ENCODE measurements at regions not wholly inside any gene's neighbourhood (a gene's known extent, or its start where the extent isn't known, plus 50 kb on each side); places are given as distances from the start of the nearest gene placed in this dataset.

- Histone ChIP-seq H3K27me3 (replicated peaks in 1 of 7) (no peaks in the 10 kb centered on the region), H3K9me3 (no peaks in the 10 kb centered on the region), H3K36me3 (no peaks in the 10 kb centered on the region), H3K4me1 (no peaks in the 10 kb centered on the region), H3K27ac (no peak overlapping the region), H3K4me3 (no peak overlapping the region)
- no peak for DNase-seq
- intact Hi-C loops (cut with DNase I; ENCODE audit: low total_unique reads): no loop called here
- TF ChIP-seq POLR2A (IDR thresholded peaks at IDR 0.05): no peak
- no peak for TF ChIP-seq POLR2AphosphoS5 (IDR thresholded peaks at IDR 0.05)
- TF ChIP-seq, protein P1, sequence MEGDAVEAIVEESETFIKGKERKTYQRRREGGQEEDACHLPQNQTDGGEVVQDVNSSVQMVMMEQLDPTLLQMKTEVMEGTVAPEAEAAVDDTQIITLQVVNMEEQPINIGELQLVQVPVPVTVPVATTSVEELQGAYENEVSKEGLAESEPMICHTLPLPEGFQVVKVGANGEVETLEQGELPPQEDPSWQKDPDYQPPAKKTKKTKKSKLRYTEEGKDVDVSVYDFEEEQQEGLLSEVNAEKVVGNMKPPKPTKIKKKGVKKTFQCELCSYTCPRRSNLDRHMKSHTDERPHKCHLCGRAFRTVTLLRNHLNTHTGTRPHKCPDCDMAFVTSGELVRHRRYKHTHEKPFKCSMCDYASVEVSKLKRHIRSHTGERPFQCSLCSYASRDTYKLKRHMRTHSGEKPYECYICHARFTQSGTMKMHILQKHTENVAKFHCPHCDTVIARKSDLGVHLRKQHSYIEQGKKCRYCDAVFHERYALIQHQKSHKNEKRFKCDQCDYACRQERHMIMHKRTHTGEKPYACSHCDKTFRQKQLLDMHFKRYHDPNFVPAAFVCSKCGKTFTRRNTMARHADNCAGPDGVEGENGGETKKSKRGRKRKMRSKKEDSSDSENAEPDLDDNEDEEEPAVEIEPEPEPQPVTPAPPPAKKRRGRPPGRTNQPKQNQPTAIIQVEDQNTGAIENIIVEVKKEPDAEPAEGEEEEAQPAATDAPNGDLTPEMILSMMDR (IDR thresholded peaks at IDR 0.05 in 8 of 11, conservative IDR thresholded peaks at IDR 0.05 in 3 of 11): no peak
- WGBS, 5 donors: 82 to 98% (median 88%) methylated on average over 3 of the region's 3 CpGs
These were observed 70.2 kb downstream of the RND3 start for GRCh38 chr2:150417278-150417677.

DNA sequence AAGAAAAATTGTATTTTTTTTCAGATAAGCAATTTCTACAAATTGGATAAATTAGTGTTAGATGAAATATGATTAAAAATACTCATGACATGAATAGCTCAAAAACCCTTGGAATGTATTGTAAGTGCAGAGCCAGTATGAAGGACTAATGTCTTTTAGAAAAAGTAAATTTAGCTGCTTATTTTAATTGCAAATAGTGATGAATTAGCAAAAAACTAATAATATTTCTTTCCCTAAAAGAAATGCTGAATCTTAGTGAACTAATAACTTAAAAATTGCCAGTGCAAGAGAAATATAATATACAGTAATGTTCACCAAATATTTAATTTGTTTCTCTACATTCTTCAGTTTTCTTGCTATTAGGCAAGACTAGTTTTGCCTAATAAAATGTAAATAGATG lies 72.4 kb downstream of the RND3 start:
- no peak for TF ChIP-seq POLR2AphosphoS5 (IDR thresholded peaks at IDR 0.05)
- DNase-seq: no peak
- no peak overlapping the region for H3K4me3 ChIP-seq
- no peaks in the 10 kb centered on the region for H3K27me3 ChIP-seq (replicated peaks in 1 of 7)
- intact Hi-C loops (cut with DNase I; ENCODE audit: low total_unique reads): no loop called here
- H3K9me3 ChIP-seq: no peaks in the 10 kb centered on the region
- no peak overlapping the region for H3K27ac ChIP-seq
- H3K4me1 ChIP-seq: no peaks in the 10 kb centered on the region
- no peaks in the 10 kb centered on the region for H3K36me3 ChIP-seq

DNA sequence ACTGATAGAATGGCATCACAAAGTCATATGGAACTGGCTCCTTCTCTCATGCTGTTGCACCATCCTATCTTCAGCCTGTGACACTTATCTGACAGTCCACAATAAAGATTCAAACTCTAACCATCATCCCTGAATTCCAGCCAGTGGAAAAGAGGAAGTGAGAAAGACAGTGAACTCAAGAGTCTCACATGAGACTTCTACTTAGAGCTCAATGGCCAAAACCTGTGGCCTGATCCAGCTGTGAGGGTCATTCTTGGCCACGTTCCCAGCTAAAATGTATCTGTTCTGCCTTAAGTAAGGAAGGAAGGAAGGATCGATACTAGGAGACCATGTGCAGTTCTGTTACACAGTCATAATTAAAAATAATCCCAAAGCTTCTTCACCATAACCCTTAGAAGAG lies 73.6 kb downstream of the RND3 start:
- no peaks in the 10 kb centered on the region for H3K27me3 ChIP-seq (replicated peaks in 1 of 7)
- H3K4me1 ChIP-seq: no peaks in the 10 kb centered on the region
- intact Hi-C loops (cut with DNase I; ENCODE audit: low total_unique reads): no loop called here
- no peak for TF ChIP-seq POLR2A (IDR thresholded peaks at IDR 0.05)
- TF ChIP-seq POLR2AphosphoS5 (IDR thresholded peaks at IDR 0.05): no peak
- TF ChIP-seq, protein P1 (IDR thresholded peaks at IDR 0.05 in 8 of 11, conservative IDR thresholded peaks at IDR 0.05 in 3 of 11): no peak
- H3K4me3 ChIP-seq: no peak overlapping the region
- no peak for DNase-seq
- H3K9me3 ChIP-seq: no peaks in the 10 kb centered on the region
- 64 to 86% (median 71%) methylated on average over 2 of the region's 2 CpGs for WGBS, 5 donors
- no peak overlapping the region for H3K27ac ChIP-seq
- H3K36me3 ChIP-seq: no peaks in the 10 kb centered on the region

- intact Hi-C loops (cut with DNase I; ENCODE audit: low total_unique reads): no loop called here
- Histone ChIP-seq H3K36me3 (no peaks in the 10 kb centered on the region), H3K9me3 (no peaks in the 10 kb centered on the region), H3K4me3 (no peak overlapping the region), H3K27me3 (replicated peaks in 1 of 7) (no peaks in the 10 kb centered on the region), H3K27ac (no peak overlapping the region), H3K4me1 (no peaks in the 10 kb centered on the region)
- TF ChIP-seq POLR2AphosphoS5 (IDR thresholded peaks at IDR 0.05): no peak
- DNase-seq: no peak
- 90 to 95% (median 93%) methylated on average over 7 of the region's 7 CpGs for WGBS, 5 donors
These were observed 74.1 kb downstream of the RND3 start for GRCh38 chr2:150413366-150413765.

GRCh38 chr2:150410809-150411208 lies 76.7 kb downstream of the RND3 start:
- WGBS, 5 donors: 75 to 91% (median 81%) methylated on average over 3 of the region's 3 CpGs

More at GRCh38 chr2:150410809-150411208, 76.7 kb downstream of the RND3 start:
- Histone ChIP-seq H3K4me1 (no peaks in the 10 kb centered on the region), H3K4me3 (no peak overlapping the region), H3K27ac (no peak overlapping the region), H3K27me3 (replicated peaks in 1 of 7) (no peaks in the 10 kb centered on the region), H3K9me3 (no peaks in the 10 kb centered on the region), H3K36me3 (no peaks in the 10 kb centered on the region)
- TF ChIP-seq POLR2A (IDR thresholded peaks at IDR 0.05) (no peak), POLR2AphosphoS5 (IDR thresholded peaks at IDR 0.05) (no peak)
- TF ChIP-seq, protein P1 (IDR thresholded peaks at IDR 0.05 in 8 of 11, conservative IDR thresholded peaks at IDR 0.05 in 3 of 11): no peak
- no peak for DNase-seq
- intact Hi-C loops (cut with DNase I; ENCODE audit: low total_unique reads): no loop called here

Data from spleen (tissue), 11 donors.